DOHH2 (cell line): ENCODE measurements at regions not wholly inside any gene's neighbourhood (a gene's known extent, or its start where the extent isn't known, plus 50 kb on each side); places are given as distances from the start of the nearest gene placed in this dataset.

ENCODE experiments used
- CTCF ChIP-seq: fragments of 200-600 bp; sonication (generic); IDR thresholded peaks from one replicate; pipeline ENCODE4 v1.5.1; 2014; ENCODE audit warnings: antibody characterized with exemption, mild to moderate bottlenecking, low read depth, low read length; ENCODE audit not compliant: poor library complexity, severe bottlenecking
- EZH2phosphoT487 ChIP-seq: fragments of 200-600 bp; sonication (generic); IDR thresholded peaks from 2 replicates; pipeline ENCODE4 v1.6.1; 2017; ENCODE audit warnings: borderline replicate concordance, mild to moderate bottlenecking, antibody characterized with exemption, low read length, moderate library complexity, mixed read lengths

GRCh38 chr1:87560601-87561360, 232.1 kb downstream of the LMO4 start:
- TF ChIP-seq CTCF, result no peak
- no peak for TF ChIP-seq EZH2phosphoT487
